PC-3 (cell line): ENCODE measurements at regions not wholly inside any gene's neighbourhood (a gene's known extent, or its start where the extent isn't known, plus 50 kb on each side); places are given as distances from the start of the nearest gene placed in this dataset.

Experiments
- ATAC-seq: fragments of 200-7000 bp; cut with Tn5 transposase; 2 replicates; pipeline ENCODE4 v1.9.1; 2020; ENCODE audit warnings: mild to moderate bottlenecking, moderate library complexity
- BruUV-seq: library from RNA; stranded (reverse); fragments of 400-500 nt; replicated peaks from 2 replicates; lab custom pipeline; 2021; lab: Mats Ljungman, UMichigan
- CTCF ChIA-PET: fragments of 300-600 bp; sonication (Branson Sonifier 250); formaldehyde crosslinking; loops from one replicate; lab custom pipeline; 2022; ENCODE audit warnings: antibody characterized with exemption; lab: Charles Lee
- POLR2A ChIA-PET: fragments of 300-600 bp; sonication (Branson Sonifier 250); formaldehyde crosslinking; loops from one replicate; lab custom pipeline; 2022; ENCODE audit warnings: antibody characterized with exemption; ENCODE audit not compliant: unreplicated experiment; lab: Charles Lee
- DNase-seq: peaks from one replicate; pipeline ENCODE4 v3.0.0-alpha.2; 2015
- H2AFZ ChIP-seq: fragments of 300-600 bp; sonication (generic); 2 replicates; pipeline ENCODE4 v1.6.0; 2016; ENCODE audit warnings: antibody characterized with exemption, low read length
- H3F3A ChIP-seq: fragments of 300-600 bp; sonication (generic); one replicate; pipeline ENCODE4 v1.6.0; 2017; ENCODE audit warnings: antibody characterized with exemption, low read length, control low read depth, mild to moderate bottlenecking; ENCODE audit not compliant: unreplicated experiment
- H3K27ac ChIP-seq: fragments of 300-600 bp; sonication (generic); 2 replicates; pipeline ENCODE4 v1.5.1; 2016; ENCODE audit warnings: mild to moderate bottlenecking, low read length
- H3K27me3 ChIP-seq: fragments of 300-600 bp; sonication (generic); 2 replicates; pipeline ENCODE4 v1.6.1; 2016; ENCODE audit warnings: low read length, mixed read lengths
- H3K36me3 ChIP-seq: fragments of 300-600 bp; sonication (generic); 2 replicates; pipeline ENCODE4 v1.6.1; 2016; ENCODE audit warnings: low read depth, mixed run types, low read length, mixed read lengths
- H3K4me1 ChIP-seq: fragments of 300-600 bp; sonication (generic); 2 replicates; pipeline ENCODE4 v1.5.1; 2016; ENCODE audit warnings: low read length; ENCODE audit not compliant: insufficient read depth
- H3K4me2 ChIP-seq: fragments of 300-600 bp; sonication (generic); 2 replicates; pipeline ENCODE4 v1.6.0; 2016; ENCODE audit warnings: low read length
- H3K4me3 ChIP-seq: fragments of 300-600 bp; sonication (generic); 2 replicates; pipeline ENCODE4 v1.5.1; 2016; ENCODE audit warnings: mild to moderate bottlenecking, low read length, mixed read lengths
- H3K79me2 ChIP-seq: fragments of 300-600 bp; sonication (generic); 2 replicates; pipeline ENCODE4 v1.6.1; 2017; ENCODE audit warnings: low read length, mixed read lengths
- H3K9ac ChIP-seq: fragments of 300-600 bp; sonication (generic); 2 replicates; pipeline ENCODE4 v1.6.0; 2016; ENCODE audit warnings: mild to moderate bottlenecking, low read length
- H3K9me2 ChIP-seq: fragments of 300-600 bp; sonication (generic); replicated peaks from 2 replicates; pipeline ENCODE4 v1.6.1; 2016; ENCODE audit warnings: mixed run types, low read length, mixed read lengths
- H3K9me3 ChIP-seq: fragments of 300-600 bp; sonication (generic); 2 replicates; pipeline ENCODE4 v1.6.1; 2016; ENCODE audit warnings: low read length, mixed read lengths
- H4K20me1 ChIP-seq: fragments of 300-600 bp; sonication (generic); 2 replicates; pipeline ENCODE4 v1.6.1; 2016; ENCODE audit warnings: low read length, mixed read lengths
- CTCF ChIP-seq: fragments of 300-600 bp; sonication (generic); conservative IDR thresholded peaks from 2 replicates; pipeline ENCODE4 v1.5.1; 2017; ENCODE audit warnings: antibody characterized with exemption, low read depth, mild to moderate bottlenecking, low read length
- EZH2 ChIP-seq: fragments of 300-600 bp; sonication (generic); IDR thresholded peaks from one replicate; pipeline ENCODE4 v1.6.1; 2017; ENCODE audit warnings: antibody characterized with exemption, mild to moderate bottlenecking, low read length; ENCODE audit not compliant: unreplicated experiment
- EZH2phosphoT487 ChIP-seq: fragments of 300-600 bp; sonication (generic); IDR thresholded peaks from 2 replicates; pipeline ENCODE4 v1.6.1; 2018; ENCODE audit warnings: mild to moderate bottlenecking, antibody characterized with exemption, low read length, borderline replicate concordance
- intact Hi-C: fragments of 100-400 bp; cut with micrococcal nuclease; formaldehyde crosslinking; loops from 2 replicates; pipeline ENCODE4 v1.9.0; 2023

DNA sequence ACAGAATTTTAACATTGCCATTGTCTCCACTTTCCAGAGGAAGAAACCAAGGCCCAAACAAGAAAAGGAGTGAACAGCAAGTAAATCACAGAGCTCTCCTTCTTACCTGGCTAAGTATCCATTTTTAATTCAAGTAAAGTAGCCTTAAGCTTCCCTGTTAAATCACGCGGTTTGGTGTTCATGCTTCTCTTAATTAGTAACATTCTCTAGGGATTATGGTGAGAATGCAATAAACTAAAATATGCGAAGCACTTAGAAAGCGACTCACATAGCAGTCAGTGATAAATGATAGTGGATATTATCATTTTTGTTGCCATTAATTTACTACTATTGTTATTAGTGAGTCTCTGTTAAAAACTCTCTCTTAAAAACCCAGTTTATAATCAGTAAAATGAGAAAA lies 630.5 kb upstream of the TMPRSS15 start:
- H3F3A ChIP-seq, result no peaks in the 10 kb centered on the region
- no peak for DNase-seq
- H3K4me1 ChIP-seq, result no peaks in the 10 kb centered on the region
- no peak overlapping the region for H3K27ac ChIP-seq
- no peaks in the 10 kb centered on the region for H3K36me3 ChIP-seq
- ATAC-seq, result no peak
- no peak overlapping the region for H3K9ac ChIP-seq
- H4K20me1 ChIP-seq, result no peaks in the 10 kb centered on the region
- no peak overlapping the region for H3K4me3 ChIP-seq
- no peak overlapping the region for H2AFZ ChIP-seq
- peaks cover 8% of the 10 kb centered on the region; the same call in 1 of the 2 replicates for H3K27me3 ChIP-seq
- no peaks in the 10 kb centered on the region for H3K79me2 ChIP-seq
- TF ChIP-seq CTCF (no peak), EZH2phosphoT487 (no peak), EZH2 (no peak)
- intact Hi-C loops, result no loop called here
- H3K9me2 ChIP-seq, result no peaks in the 10 kb centered on the region
- no TSS peak for BruUV-seq
- H3K9me3 ChIP-seq, result no peaks in the 10 kb centered on the region
- no peak overlapping the region for H3K4me2 ChIP-seq
- CTCF ChIA-PET, result no interaction called here
- POLR2A ChIA-PET, result no interaction called here

- no peak for ATAC-seq
- no peak overlapping the region for H2AFZ ChIP-seq
- H3K9ac ChIP-seq, result no peak overlapping the region
- ChIA-PET CTCF (no interaction called here), POLR2A (no interaction called here)
- H3K27ac ChIP-seq, result no peak overlapping the region
- no TSS peak for BruUV-seq
- no peaks in the 10 kb centered on the region for H3K9me3 ChIP-seq
- DNase-seq, result no peak
- H3K27me3 ChIP-seq, result peaks cover 8% of the 10 kb centered on the region; the same call in 1 of the 2 replicates
- no peak overlapping the region for H3K4me3 ChIP-seq
- H3K4me2 ChIP-seq, result no peak overlapping the region
- H3K36me3 ChIP-seq, result no peaks in the 10 kb centered on the region
- no peaks in the 10 kb centered on the region for H3K4me1 ChIP-seq
- intact Hi-C loops, result no loop called here
- no peaks in the 10 kb centered on the region for H3F3A ChIP-seq
- no peaks in the 10 kb centered on the region for H3K79me2 ChIP-seq
- no peaks in the 10 kb centered on the region for H3K9me2 ChIP-seq
- TF ChIP-seq CTCF (no peak), EZH2phosphoT487 (no peak), EZH2 (no peak)
- H4K20me1 ChIP-seq, result no peaks in the 10 kb centered on the region
Observed at GRCh38 chr21:19034560-19034959, 631.0 kb upstream of the TMPRSS15 start.

DNA sequence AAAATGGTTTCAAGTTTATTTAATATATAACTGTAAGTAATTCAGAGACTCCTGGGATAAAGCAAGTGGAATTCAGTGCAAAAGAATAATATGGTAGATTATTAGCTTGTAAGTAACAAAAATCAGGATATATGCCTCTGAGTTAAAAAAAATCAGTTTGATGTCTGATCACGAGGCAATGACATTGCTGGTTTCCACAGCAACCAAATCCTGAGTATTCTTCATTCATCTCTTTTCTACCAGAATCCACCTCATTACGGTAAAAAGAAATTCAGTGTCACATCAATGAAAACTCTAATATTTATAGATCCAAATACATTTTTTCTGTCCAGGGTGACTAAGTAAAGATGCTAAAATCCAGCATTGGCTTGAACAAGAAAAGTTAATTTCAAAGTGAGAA lies 642.3 kb upstream of the TMPRSS15 start:
- H3F3A ChIP-seq, result no peaks in the 10 kb centered on the region
- H3K4me2 ChIP-seq, result no peak overlapping the region
- no peak overlapping the region for H3K27ac ChIP-seq
- intact Hi-C loops, result no loop called here
- ChIA-PET CTCF (no interaction called here), POLR2A (no interaction called here)
- no peak for TF ChIP-seq EZH2phosphoT487
- TF ChIP-seq CTCF, result no peak
- TF ChIP-seq EZH2, result no peak
- no peak overlapping the region for H2AFZ ChIP-seq
- no peak for ATAC-seq
- no peaks in the 10 kb centered on the region for H3K36me3 ChIP-seq
- no peak overlapping the region for H3K9ac ChIP-seq
- no peaks in the 10 kb centered on the region for H3K4me1 ChIP-seq
- no peaks in the 10 kb centered on the region for H3K79me2 ChIP-seq
- H3K4me3 ChIP-seq, result no peak overlapping the region
- no peaks in the 10 kb centered on the region for H3K27me3 ChIP-seq
- no peaks in the 10 kb centered on the region for H4K20me1 ChIP-seq
- BruUV-seq, result no TSS peak
- DNase-seq, result no peak
- 0 out of 2 replicates have a peak, but pooled peaks cover 3% of the 10 kb centered on the region for H3K9me3 ChIP-seq
- H3K9me2 ChIP-seq, result no peaks in the 10 kb centered on the region
